Keratinocyte (primary cell): ENCODE measurements at regions not wholly inside any gene's neighbourhood (a gene's known extent, or its start where the extent isn't known, plus 50 kb on each side); places are given as distances from the start of the nearest gene placed in this dataset.

Source experiments
- DNase-seq: peaks from one replicate; pipeline ENCODE4 v3.0.0-alpha.2; 2011; ENCODE audit warnings: low read depth, missing footprints, low spot score
- FAIRE-seq: peaks from 2 replicates; lab custom pipeline; 2011; peaks lifted over from hg19 to GRCh38; lab: Jason Lieb, UNC
- H2AFZ ChIP-seq: 2 replicates; pipeline ENCODE4 v1.6.0; 2012; ENCODE audit warnings: low read length, control low read depth, inconsistent platforms; ENCODE audit not compliant: control insufficient read depth
- H3K27ac ChIP-seq: 2 replicates; pipeline ENCODE4 v1.5.1; 2011; ENCODE audit warnings: low read length; ENCODE audit not compliant: control insufficient read depth, insufficient read depth
- H3K27me3 ChIP-seq: 3 replicates; pipeline ENCODE4 v1.6.0; 2011; ENCODE audit warnings: low read length; ENCODE audit not compliant: control insufficient read depth, insufficient read depth; ENCODE audit errors: extremely low read depth
- H3K36me3 ChIP-seq, 2 experiments: 2 replicates in 1 of 2; 3 replicates in 1 of 2; pipeline ENCODE4 v1.5.1; 2011; ENCODE audit warnings: low read length in 2 of 2, mild to moderate bottlenecking in 1 of 2; ENCODE audit not compliant: control insufficient read depth in 2 of 2, insufficient read depth in 2 of 2; ENCODE audit errors: extremely low read depth in 1 of 2
- H3K4me1 ChIP-seq: 3 replicates; pipeline ENCODE4 v1.5.1; 2011; ENCODE audit warnings: low read length; ENCODE audit not compliant: control insufficient read depth, insufficient read depth; ENCODE audit errors: extremely low read depth
- H3K4me2 ChIP-seq: 3 replicates; pipeline ENCODE4 v1.6.0; 2011; ENCODE audit warnings: low read depth, low read length; ENCODE audit not compliant: control insufficient read depth, insufficient read depth; ENCODE audit errors: extremely low read depth
- H3K4me3 ChIP-seq, 3 experiments: fragments of 200-600 bp in 1 of 3; sonication (generic) in 1 of 3; 2 replicates in 2 of 3; 3 replicates in 1 of 3; pipeline ENCODE4 v1.5.1; 2011 to 2016; ENCODE audit warnings: low read length in 3 of 3, mild to moderate bottlenecking in 3 of 3, control low read depth in 2 of 3, inconsistent platforms in 1 of 3, low read depth in 1 of 3, mixed read lengths in 1 of 3, mixed run types in 1 of 3, moderate library complexity in 1 of 3; ENCODE audit not compliant: control insufficient read depth in 2 of 3, insufficient read depth in 2 of 3; ENCODE audit errors: extremely low read depth in 1 of 3
- H3K79me2 ChIP-seq: 2 replicates; pipeline ENCODE4 v1.6.0; 2012; ENCODE audit warnings: low read length; ENCODE audit not compliant: control insufficient read depth, insufficient read depth
- H3K9ac ChIP-seq: 3 replicates; pipeline ENCODE4 v1.6.0; 2011; ENCODE audit warnings: low read length; ENCODE audit not compliant: control insufficient read depth, insufficient read depth; ENCODE audit errors: extremely low read depth
- H3K9me1 ChIP-seq: 3 replicates; pipeline ENCODE4 v1.6.0; 2011; ENCODE audit warnings: low read length; ENCODE audit not compliant: control insufficient read depth, insufficient read depth; ENCODE audit errors: extremely low read depth
- H3K9me3 ChIP-seq: 2 replicates; pipeline ENCODE4 v1.5.1; 2012; ENCODE audit warnings: low read depth, low read length; ENCODE audit not compliant: control insufficient read depth
- H4K20me1 ChIP-seq: 3 replicates; pipeline ENCODE4 v1.6.0; 2011; ENCODE audit warnings: low read length; ENCODE audit not compliant: control insufficient read depth, insufficient read depth; ENCODE audit errors: extremely low read depth
- EZH2 ChIP-seq: IDR thresholded peaks from one replicate; pipeline ENCODE4 v1.6.1; 2012; ENCODE audit warnings: inconsistent platforms, mild to moderate bottlenecking, low read length, moderate library complexity
- dilution Hi-C: fragments of 300-500 bp; cut with MboI; formaldehyde crosslinking; loops from one replicate; pipeline ENCODE4 v1.7.0; 2020; ENCODE audit warnings: low sequenced_read_pairs; ENCODE audit not compliant: extremely low pct_ligation_motif_present
- TF ChIP-seq, protein P1 (sequence below), 3 experiments: IDR thresholded peaks in 1 of 3; conservative IDR thresholded peaks in 1 of 3; optimal IDR thresholded peaks in 1 of 3; 2 replicates in 2 of 3; 3 replicates in 1 of 3; pipeline versions ENCODE3 to v1.5.1; 2011; ENCODE audit warnings: low read length in 3 of 3, mild to moderate bottlenecking in 3 of 3, moderate library complexity in 2 of 3, control low read depth in 1 of 3, inconsistent platforms in 1 of 3; ENCODE audit not compliant: insufficient read depth in 2 of 3; ENCODE audit errors: extremely low read depth in 1 of 3

- Histone ChIP-seq H3K79me2 (no peaks in the 10 kb centered on the region), H2AFZ (no peak overlapping the region), H3K4me1 (no peaks in the 10 kb centered on the region), H3K36me3 (no peaks in the 10 kb centered on the region), H4K20me1 (no peaks in the 10 kb centered on the region), H3K9ac (no peak overlapping the region), H3K27me3 (no peaks in the 10 kb centered on the region), H3K4me2 (no peak overlapping the region), H3K9me3 (peaks cover 20% of the 10 kb centered on the region), H3K27ac (no peak overlapping the region), H3K9me1 (no peaks in the 10 kb centered on the region), H3K4me3 (no peak overlapping the region)
- FAIRE-seq (no peak), DNase-seq (no peak)
- TF ChIP-seq, protein P1, sequence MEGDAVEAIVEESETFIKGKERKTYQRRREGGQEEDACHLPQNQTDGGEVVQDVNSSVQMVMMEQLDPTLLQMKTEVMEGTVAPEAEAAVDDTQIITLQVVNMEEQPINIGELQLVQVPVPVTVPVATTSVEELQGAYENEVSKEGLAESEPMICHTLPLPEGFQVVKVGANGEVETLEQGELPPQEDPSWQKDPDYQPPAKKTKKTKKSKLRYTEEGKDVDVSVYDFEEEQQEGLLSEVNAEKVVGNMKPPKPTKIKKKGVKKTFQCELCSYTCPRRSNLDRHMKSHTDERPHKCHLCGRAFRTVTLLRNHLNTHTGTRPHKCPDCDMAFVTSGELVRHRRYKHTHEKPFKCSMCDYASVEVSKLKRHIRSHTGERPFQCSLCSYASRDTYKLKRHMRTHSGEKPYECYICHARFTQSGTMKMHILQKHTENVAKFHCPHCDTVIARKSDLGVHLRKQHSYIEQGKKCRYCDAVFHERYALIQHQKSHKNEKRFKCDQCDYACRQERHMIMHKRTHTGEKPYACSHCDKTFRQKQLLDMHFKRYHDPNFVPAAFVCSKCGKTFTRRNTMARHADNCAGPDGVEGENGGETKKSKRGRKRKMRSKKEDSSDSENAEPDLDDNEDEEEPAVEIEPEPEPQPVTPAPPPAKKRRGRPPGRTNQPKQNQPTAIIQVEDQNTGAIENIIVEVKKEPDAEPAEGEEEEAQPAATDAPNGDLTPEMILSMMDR (optimal IDR thresholded peaks at IDR 0.05 in 1 of 3, IDR thresholded peaks at IDR 0.05 in 1 of 3, conservative IDR thresholded peaks at IDR 0.05 in 1 of 3; ENCODE audit: extremely low read depth in 1 of 3, insufficient read depth in 2 of 3, low read length in 3 of 3) = no peak
- TF ChIP-seq EZH2 = no peak
- dilution Hi-C loops = no loop called here
These were observed 146.9 kb upstream of the TMEM132C start for GRCh38 chr12:128120035-128120434.

GRCh38 chr12:128121424-128121823, 145.5 kb upstream of the TMEM132C start:
- Histone ChIP-seq H3K27ac (no peak overlapping the region), H3K4me1 (no peaks in the 10 kb centered on the region), H3K27me3 (no peaks in the 10 kb centered on the region), H3K4me3 (no peak overlapping the region), H4K20me1 (no peaks in the 10 kb centered on the region), H3K9me1 (no peaks in the 10 kb centered on the region), H3K9me3 (peaks cover 20% of the 10 kb centered on the region), H3K4me2 (no peak overlapping the region), H3K36me3 (no peaks in the 10 kb centered on the region), H3K79me2 (no peaks in the 10 kb centered on the region), H3K9ac (no peak overlapping the region), H2AFZ (no peak overlapping the region)
- TF ChIP-seq, protein P1 (optimal IDR thresholded peaks at IDR 0.05 in 1 of 3, IDR thresholded peaks at IDR 0.05 in 1 of 3, conservative IDR thresholded peaks at IDR 0.05 in 1 of 3; ENCODE audit: extremely low read depth in 1 of 3, insufficient read depth in 2 of 3, low read length in 3 of 3) = no peak
- no peak for DNase-seq
- FAIRE-seq = no peak
- dilution Hi-C loops = no loop called here
